Keratinocyte (primary cell): ENCODE measurements at regions not wholly inside any gene's neighbourhood (a gene's known extent, or its start where the extent isn't known, plus 50 kb on each side); places are given as distances from the start of the nearest gene placed in this dataset.

Source experiments
- DNase-seq: peaks from one replicate; pipeline ENCODE4 v3.0.0-alpha.2; 2011; ENCODE audit warnings: low read depth, missing footprints, low spot score
- FAIRE-seq: peaks from 2 replicates; lab custom pipeline; 2011; peaks lifted over from hg19 to GRCh38; lab: Jason Lieb, UNC
- H2AFZ ChIP-seq: 2 replicates; pipeline ENCODE4 v1.6.0; 2012; ENCODE audit warnings: low read length, control low read depth, inconsistent platforms; ENCODE audit not compliant: control insufficient read depth
- H3K27ac ChIP-seq: 2 replicates; pipeline ENCODE4 v1.5.1; 2011; ENCODE audit warnings: low read length; ENCODE audit not compliant: control insufficient read depth, insufficient read depth
- H3K27me3 ChIP-seq: 3 replicates; pipeline ENCODE4 v1.6.0; 2011; ENCODE audit warnings: low read length; ENCODE audit not compliant: control insufficient read depth, insufficient read depth; ENCODE audit errors: extremely low read depth
- H3K36me3 ChIP-seq, 2 experiments: 2 replicates in 1 of 2; 3 replicates in 1 of 2; pipeline ENCODE4 v1.5.1; 2011; ENCODE audit warnings: low read length in 2 of 2, mild to moderate bottlenecking in 1 of 2; ENCODE audit not compliant: control insufficient read depth in 2 of 2, insufficient read depth in 2 of 2; ENCODE audit errors: extremely low read depth in 1 of 2
- H3K4me1 ChIP-seq: 3 replicates; pipeline ENCODE4 v1.5.1; 2011; ENCODE audit warnings: low read length; ENCODE audit not compliant: control insufficient read depth, insufficient read depth; ENCODE audit errors: extremely low read depth
- H3K4me2 ChIP-seq: 3 replicates; pipeline ENCODE4 v1.6.0; 2011; ENCODE audit warnings: low read depth, low read length; ENCODE audit not compliant: control insufficient read depth, insufficient read depth; ENCODE audit errors: extremely low read depth
- H3K4me3 ChIP-seq, 3 experiments: fragments of 200-600 bp in 1 of 3; sonication (generic) in 1 of 3; 2 replicates in 2 of 3; 3 replicates in 1 of 3; pipeline ENCODE4 v1.5.1; 2011 to 2016; ENCODE audit warnings: low read length in 3 of 3, mild to moderate bottlenecking in 3 of 3, control low read depth in 2 of 3, inconsistent platforms in 1 of 3, low read depth in 1 of 3, mixed read lengths in 1 of 3, mixed run types in 1 of 3, moderate library complexity in 1 of 3; ENCODE audit not compliant: control insufficient read depth in 2 of 3, insufficient read depth in 2 of 3; ENCODE audit errors: extremely low read depth in 1 of 3
- H3K79me2 ChIP-seq: 2 replicates; pipeline ENCODE4 v1.6.0; 2012; ENCODE audit warnings: low read length; ENCODE audit not compliant: control insufficient read depth, insufficient read depth
- H3K9ac ChIP-seq: 3 replicates; pipeline ENCODE4 v1.6.0; 2011; ENCODE audit warnings: low read length; ENCODE audit not compliant: control insufficient read depth, insufficient read depth; ENCODE audit errors: extremely low read depth
- H3K9me1 ChIP-seq: 3 replicates; pipeline ENCODE4 v1.6.0; 2011; ENCODE audit warnings: low read length; ENCODE audit not compliant: control insufficient read depth, insufficient read depth; ENCODE audit errors: extremely low read depth
- H3K9me3 ChIP-seq: 2 replicates; pipeline ENCODE4 v1.5.1; 2012; ENCODE audit warnings: low read depth, low read length; ENCODE audit not compliant: control insufficient read depth
- H4K20me1 ChIP-seq: 3 replicates; pipeline ENCODE4 v1.6.0; 2011; ENCODE audit warnings: low read length; ENCODE audit not compliant: control insufficient read depth, insufficient read depth; ENCODE audit errors: extremely low read depth
- EZH2 ChIP-seq: IDR thresholded peaks from one replicate; pipeline ENCODE4 v1.6.1; 2012; ENCODE audit warnings: inconsistent platforms, mild to moderate bottlenecking, low read length, moderate library complexity
- dilution Hi-C: fragments of 300-500 bp; cut with MboI; formaldehyde crosslinking; loops from one replicate; pipeline ENCODE4 v1.7.0; 2020; ENCODE audit warnings: low sequenced_read_pairs; ENCODE audit not compliant: extremely low pct_ligation_motif_present
- TF ChIP-seq, protein P1 (sequence below), 3 experiments: IDR thresholded peaks in 1 of 3; conservative IDR thresholded peaks in 1 of 3; optimal IDR thresholded peaks in 1 of 3; 2 replicates in 2 of 3; 3 replicates in 1 of 3; pipeline versions ENCODE3 to v1.5.1; 2011; ENCODE audit warnings: low read length in 3 of 3, mild to moderate bottlenecking in 3 of 3, moderate library complexity in 2 of 3, control low read depth in 1 of 3, inconsistent platforms in 1 of 3; ENCODE audit not compliant: insufficient read depth in 2 of 3; ENCODE audit errors: extremely low read depth in 1 of 3

DNA sequence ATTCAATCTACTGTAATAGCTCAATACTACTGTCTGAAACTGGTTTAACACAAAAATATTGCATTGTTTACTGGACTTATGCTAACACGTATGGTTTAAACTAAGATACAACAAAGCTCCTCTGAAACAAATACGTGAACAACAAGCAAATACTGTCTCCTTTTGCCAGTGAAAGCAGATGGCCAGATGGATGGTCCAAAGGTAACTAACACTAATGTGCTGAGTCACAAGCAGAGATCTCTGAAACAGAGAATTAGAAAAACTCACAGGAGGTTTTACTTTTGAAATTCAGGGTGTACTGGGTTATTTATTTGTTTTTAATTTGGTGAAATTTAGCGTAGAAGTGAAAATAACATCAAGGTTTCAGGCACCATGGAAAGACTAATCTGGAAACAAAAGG is 124.3 kb upstream of the SOX4 start:
- Histone ChIP-seq H3K79me2 (no peaks in the 10 kb centered on the region), H3K36me3 (no peaks in the 10 kb centered on the region), H3K4me2 (no peak overlapping the region), H3K4me3 (no peak overlapping the region), H3K9me3 (no peaks in the 10 kb centered on the region), H4K20me1 (no peaks in the 10 kb centered on the region), H3K27ac (no peak overlapping the region), H3K27me3 (no peaks in the 10 kb centered on the region), H3K4me1 (no peaks in the 10 kb centered on the region), H2AFZ (no peak overlapping the region), H3K9ac (no peak overlapping the region), H3K9me1 (peaks cover 2% of the 10 kb centered on the region)
- TF ChIP-seq EZH2: no peak
- TF ChIP-seq, protein P1, sequence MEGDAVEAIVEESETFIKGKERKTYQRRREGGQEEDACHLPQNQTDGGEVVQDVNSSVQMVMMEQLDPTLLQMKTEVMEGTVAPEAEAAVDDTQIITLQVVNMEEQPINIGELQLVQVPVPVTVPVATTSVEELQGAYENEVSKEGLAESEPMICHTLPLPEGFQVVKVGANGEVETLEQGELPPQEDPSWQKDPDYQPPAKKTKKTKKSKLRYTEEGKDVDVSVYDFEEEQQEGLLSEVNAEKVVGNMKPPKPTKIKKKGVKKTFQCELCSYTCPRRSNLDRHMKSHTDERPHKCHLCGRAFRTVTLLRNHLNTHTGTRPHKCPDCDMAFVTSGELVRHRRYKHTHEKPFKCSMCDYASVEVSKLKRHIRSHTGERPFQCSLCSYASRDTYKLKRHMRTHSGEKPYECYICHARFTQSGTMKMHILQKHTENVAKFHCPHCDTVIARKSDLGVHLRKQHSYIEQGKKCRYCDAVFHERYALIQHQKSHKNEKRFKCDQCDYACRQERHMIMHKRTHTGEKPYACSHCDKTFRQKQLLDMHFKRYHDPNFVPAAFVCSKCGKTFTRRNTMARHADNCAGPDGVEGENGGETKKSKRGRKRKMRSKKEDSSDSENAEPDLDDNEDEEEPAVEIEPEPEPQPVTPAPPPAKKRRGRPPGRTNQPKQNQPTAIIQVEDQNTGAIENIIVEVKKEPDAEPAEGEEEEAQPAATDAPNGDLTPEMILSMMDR (optimal IDR thresholded peaks at IDR 0.05 in 1 of 3, IDR thresholded peaks at IDR 0.05 in 1 of 3, conservative IDR thresholded peaks at IDR 0.05 in 1 of 3; ENCODE audit: extremely low read depth in 1 of 3, insufficient read depth in 2 of 3, low read length in 3 of 3): no peak
- dilution Hi-C loops: no loop called here
- FAIRE-seq (no peak), DNase-seq (no peak)

DNA sequence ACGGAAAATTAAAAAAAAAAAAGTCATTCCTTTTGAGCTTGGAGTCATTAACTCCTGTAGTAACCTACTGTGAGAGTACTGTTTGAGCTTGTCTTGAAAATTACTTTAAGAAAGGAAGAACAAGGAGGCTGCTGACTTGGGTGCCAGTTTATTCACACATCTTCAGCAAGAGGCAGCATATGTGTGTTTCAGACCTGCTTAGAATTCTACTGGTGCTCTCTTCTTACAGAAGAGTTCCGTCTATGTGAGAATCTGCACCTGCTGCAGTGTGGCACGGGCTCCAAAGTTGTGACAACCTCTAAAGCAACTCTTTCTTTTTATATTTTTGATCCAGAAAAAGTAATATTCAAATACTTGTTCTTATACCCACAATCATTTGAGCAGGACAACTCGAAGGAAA is 117.4 kb upstream of the SOX4 start:
- dilution Hi-C loops: no loop called here
- TF ChIP-seq, protein P1 (optimal IDR thresholded peaks at IDR 0.05 in 1 of 3, IDR thresholded peaks at IDR 0.05 in 1 of 3, conservative IDR thresholded peaks at IDR 0.05 in 1 of 3; ENCODE audit: extremely low read depth in 1 of 3, insufficient read depth in 2 of 3, low read length in 3 of 3): no peak
- TF ChIP-seq EZH2: no peak
- peaks cover 4% of the 10 kb centered on the region for H3K4me1 ChIP-seq
- H2AFZ ChIP-seq: no peak overlapping the region
- no peaks in the 10 kb centered on the region for H3K9me1 ChIP-seq
- no peak overlapping the region for H3K4me3 ChIP-seq
- no peak overlapping the region for H3K27ac ChIP-seq
- no peaks in the 10 kb centered on the region for H4K20me1 ChIP-seq
- H3K36me3 ChIP-seq: no peaks in the 10 kb centered on the region
- no peaks in the 10 kb centered on the region for H3K79me2 ChIP-seq
- H3K27me3 ChIP-seq: no peaks in the 10 kb centered on the region
- no peak overlapping the region for H3K4me2 ChIP-seq
- no peak overlapping the region for H3K9ac ChIP-seq
- FAIRE-seq (no peak), DNase-seq (no peak)
- H3K9me3 ChIP-seq: no peaks in the 10 kb centered on the region
